Keratinocyte (primary cell): ENCODE measurements at regions not wholly inside any gene's neighbourhood (a gene's known extent, or its start where the extent isn't known, plus 50 kb on each side); places are given as distances from the start of the nearest gene placed in this dataset.

ENCODE experiments used
- DNase-seq: peaks from one replicate; pipeline ENCODE4 v3.0.0-alpha.2; 2011; ENCODE audit warnings: low read depth, missing footprints, low spot score
- FAIRE-seq: peaks from 2 replicates; lab custom pipeline; 2011; peaks lifted over from hg19 to GRCh38; lab: Jason Lieb, UNC
- H2AFZ ChIP-seq: 2 replicates; pipeline ENCODE4 v1.6.0; 2012; ENCODE audit warnings: low read length, control low read depth, inconsistent platforms; ENCODE audit not compliant: control insufficient read depth
- H3K27ac ChIP-seq: 2 replicates; pipeline ENCODE4 v1.5.1; 2011; ENCODE audit warnings: low read length; ENCODE audit not compliant: control insufficient read depth, insufficient read depth
- H3K27me3 ChIP-seq: 3 replicates; pipeline ENCODE4 v1.6.0; 2011; ENCODE audit warnings: low read length; ENCODE audit not compliant: control insufficient read depth, insufficient read depth; ENCODE audit errors: extremely low read depth
- H3K36me3 ChIP-seq, 2 experiments: 2 replicates in 1 of 2; 3 replicates in 1 of 2; pipeline ENCODE4 v1.5.1; 2011; ENCODE audit warnings: low read length in 2 of 2, mild to moderate bottlenecking in 1 of 2; ENCODE audit not compliant: control insufficient read depth in 2 of 2, insufficient read depth in 2 of 2; ENCODE audit errors: extremely low read depth in 1 of 2
- H3K4me1 ChIP-seq: 3 replicates; pipeline ENCODE4 v1.5.1; 2011; ENCODE audit warnings: low read length; ENCODE audit not compliant: control insufficient read depth, insufficient read depth; ENCODE audit errors: extremely low read depth
- H3K4me2 ChIP-seq: 3 replicates; pipeline ENCODE4 v1.6.0; 2011; ENCODE audit warnings: low read depth, low read length; ENCODE audit not compliant: control insufficient read depth, insufficient read depth; ENCODE audit errors: extremely low read depth
- H3K4me3 ChIP-seq, 3 experiments: fragments of 200-600 bp in 1 of 3; sonication (generic) in 1 of 3; 2 replicates in 2 of 3; 3 replicates in 1 of 3; pipeline ENCODE4 v1.5.1; 2011 to 2016; ENCODE audit warnings: low read length in 3 of 3, mild to moderate bottlenecking in 3 of 3, control low read depth in 2 of 3, inconsistent platforms in 1 of 3, low read depth in 1 of 3, mixed read lengths in 1 of 3, mixed run types in 1 of 3, moderate library complexity in 1 of 3; ENCODE audit not compliant: control insufficient read depth in 2 of 3, insufficient read depth in 2 of 3; ENCODE audit errors: extremely low read depth in 1 of 3
- H3K79me2 ChIP-seq: 2 replicates; pipeline ENCODE4 v1.6.0; 2012; ENCODE audit warnings: low read length; ENCODE audit not compliant: control insufficient read depth, insufficient read depth
- H3K9ac ChIP-seq: 3 replicates; pipeline ENCODE4 v1.6.0; 2011; ENCODE audit warnings: low read length; ENCODE audit not compliant: control insufficient read depth, insufficient read depth; ENCODE audit errors: extremely low read depth
- H3K9me1 ChIP-seq: 3 replicates; pipeline ENCODE4 v1.6.0; 2011; ENCODE audit warnings: low read length; ENCODE audit not compliant: control insufficient read depth, insufficient read depth; ENCODE audit errors: extremely low read depth
- H3K9me3 ChIP-seq: 2 replicates; pipeline ENCODE4 v1.5.1; 2012; ENCODE audit warnings: low read depth, low read length; ENCODE audit not compliant: control insufficient read depth
- H4K20me1 ChIP-seq: 3 replicates; pipeline ENCODE4 v1.6.0; 2011; ENCODE audit warnings: low read length; ENCODE audit not compliant: control insufficient read depth, insufficient read depth; ENCODE audit errors: extremely low read depth
- CTCF ChIP-seq, 3 experiments: IDR thresholded peaks in 1 of 3; conservative IDR thresholded peaks in 1 of 3; optimal IDR thresholded peaks in 1 of 3; 2 replicates in 2 of 3; 3 replicates in 1 of 3; pipeline versions ENCODE3 to v1.5.1; 2011; ENCODE audit warnings: low read length in 3 of 3, mild to moderate bottlenecking in 3 of 3, moderate library complexity in 2 of 3, control low read depth in 1 of 3, inconsistent platforms in 1 of 3; ENCODE audit not compliant: insufficient read depth in 2 of 3; ENCODE audit errors: extremely low read depth in 1 of 3
- EZH2 ChIP-seq: IDR thresholded peaks from one replicate; pipeline ENCODE4 v1.6.1; 2012; ENCODE audit warnings: inconsistent platforms, mild to moderate bottlenecking, low read length, moderate library complexity
- dilution Hi-C: fragments of 300-500 bp; cut with MboI; formaldehyde crosslinking; loops from one replicate; pipeline ENCODE4 v1.7.0; 2020; ENCODE audit warnings: low sequenced_read_pairs; ENCODE audit not compliant: extremely low pct_ligation_motif_present

GRCh38 chr7:69244701-69245100 lies 353.6 kb upstream of the AUTS2 start:
- Histone ChIP-seq H3K4me3 (no peak overlapping the region), H3K4me1 (no peaks in the 10 kb centered on the region), H3K36me3 (no peaks in the 10 kb centered on the region), H4K20me1 (no peaks in the 10 kb centered on the region), H3K4me2 (no peak overlapping the region), H3K9me3 (no peaks in the 10 kb centered on the region), H3K27me3 (no peaks in the 10 kb centered on the region), H3K9me1 (no peaks in the 10 kb centered on the region), H3K27ac (no peak overlapping the region), H2AFZ (no peak overlapping the region), H3K9ac (no peak overlapping the region), H3K79me2 (no peaks in the 10 kb centered on the region)
- FAIRE-seq (no peak), DNase-seq (no peak)
- dilution Hi-C loops, result no loop called here
- TF ChIP-seq CTCF (optimal IDR thresholded peaks at IDR 0.05 in 1 of 3, IDR thresholded peaks at IDR 0.05 in 1 of 3, conservative IDR thresholded peaks at IDR 0.05 in 1 of 3; ENCODE audit: extremely low read depth in 1 of 3, insufficient read depth in 2 of 3, low read length in 3 of 3) (no peak), EZH2 (no peak)

GRCh38 chr7:69245646-69246045 lies 352.6 kb upstream of the AUTS2 start:
- H3K9me3 ChIP-seq, result no peaks in the 10 kb centered on the region
- no peaks in the 10 kb centered on the region for H3K79me2 ChIP-seq
- no peak overlapping the region for H3K4me2 ChIP-seq
- H3K9me1 ChIP-seq, result no peaks in the 10 kb centered on the region
- FAIRE-seq, result no peak
- no peak overlapping the region for H3K4me3 ChIP-seq
- H3K27me3 ChIP-seq, result no peaks in the 10 kb centered on the region
- no peaks in the 10 kb centered on the region for H3K4me1 ChIP-seq
- H3K27ac ChIP-seq, result no peak overlapping the region
- H2AFZ ChIP-seq, result no peak overlapping the region
- dilution Hi-C loops, result no loop called here
- H3K9ac ChIP-seq, result no peak overlapping the region
- no peak for TF ChIP-seq EZH2
- TF ChIP-seq CTCF (optimal IDR thresholded peaks at IDR 0.05 in 1 of 3, IDR thresholded peaks at IDR 0.05 in 1 of 3, conservative IDR thresholded peaks at IDR 0.05 in 1 of 3; ENCODE audit: extremely low read depth in 1 of 3, insufficient read depth in 2 of 3, low read length in 3 of 3), result no peak
- H4K20me1 ChIP-seq, result no peaks in the 10 kb centered on the region
- H3K36me3 ChIP-seq, result no peaks in the 10 kb centered on the region
- no peak for DNase-seq
